Osteocyte (in vitro differentiated cells): ENCODE measurements at regions not wholly inside any gene's neighbourhood (a gene's known extent, or its start where the extent isn't known, plus 50 kb on each side); places are given as distances from the start of the nearest gene placed in this dataset.

Experiments
- DNase-seq: peaks from one replicate; pipeline ENCODE4 v3.0.0; 2021; ENCODE audit warnings: mixed read lengths; ENCODE audit not compliant: unreplicated experiment; ENCODE audit errors: extremely low spot score
- H3K27ac Mint-ChIP-seq: one replicate; pipeline ENCODE4 v1.8.0; 2021; ENCODE audit warnings: mild to moderate bottlenecking, mixed read lengths; ENCODE audit not compliant: unreplicated experiment
- H3K27me3 Mint-ChIP-seq: one replicate; pipeline ENCODE4 v1.8.0; 2021; ENCODE audit warnings: mixed read lengths; ENCODE audit not compliant: unreplicated experiment
- H3K36me3 Mint-ChIP-seq: one replicate; pipeline ENCODE4 v1.8.0; 2021; ENCODE audit warnings: mixed read lengths; ENCODE audit not compliant: unreplicated experiment
- H3K4me1 Mint-ChIP-seq: one replicate; pipeline ENCODE4 v1.8.0; 2021; ENCODE audit warnings: mixed read lengths; ENCODE audit not compliant: unreplicated experiment
- H3K4me3 Mint-ChIP-seq: one replicate; pipeline ENCODE4 v1.8.0; 2021; ENCODE audit warnings: mild to moderate bottlenecking, moderate library complexity, mixed read lengths; ENCODE audit not compliant: unreplicated experiment
- H3K9me3 Mint-ChIP-seq: one replicate; pipeline ENCODE4 v1.8.0; 2021; ENCODE audit warnings: mixed read lengths; ENCODE audit not compliant: unreplicated experiment
- CTCF ChIP-seq: fragments of 200-600 bp; sonication (generic); IDR thresholded peaks from 2 replicates; pipeline ENCODE4 v1.5.0; 2021; ENCODE audit warnings: antibody characterized with exemption, mild to moderate bottlenecking, moderate library complexity

GRCh38 chr15:46312133-46312740, 677.4 kb downstream of the SQOR start:
- Mint-ChIP-seq H3K9me3 (no peaks in the 10 kb centered on the region), H3K4me1 (no peaks in the 10 kb centered on the region), H3K27me3 (no peaks in the 10 kb centered on the region), H3K4me3 (no peak overlapping the region), H3K36me3 (no peaks in the 10 kb centered on the region), H3K27ac (no peak overlapping the region)
- DNase-seq = no peak
- peak; percentile 86 for TF ChIP-seq CTCF

GRCh38 chr15:46315434-46315833, 680.6 kb downstream of the SQOR start:
- no peaks in the 10 kb centered on the region for H3K36me3 Mint-ChIP-seq
- no peak overlapping the region for H3K27ac Mint-ChIP-seq
- no peaks in the 10 kb centered on the region for H3K9me3 Mint-ChIP-seq
- no peak for DNase-seq
- no peak overlapping the region for H3K4me3 Mint-ChIP-seq
- H3K4me1 Mint-ChIP-seq = no peaks in the 10 kb centered on the region
- TF ChIP-seq CTCF = no peak
- H3K27me3 Mint-ChIP-seq = no peaks in the 10 kb centered on the region

- no peak overlapping the region for H3K27ac Mint-ChIP-seq
- H3K9me3 Mint-ChIP-seq = no peaks in the 10 kb centered on the region
- H3K4me1 Mint-ChIP-seq = no peaks in the 10 kb centered on the region
- no peak overlapping the region for H3K4me3 Mint-ChIP-seq
- no peaks in the 10 kb centered on the region for H3K27me3 Mint-ChIP-seq
- no peak for TF ChIP-seq CTCF
- no peak for DNase-seq
- no peaks in the 10 kb centered on the region for H3K36me3 Mint-ChIP-seq
These were observed 681.2 kb downstream of the SQOR start for GRCh38 chr15:46316024-46316423.

GRCh38 chr15:46317029-46317428, 682.2 kb downstream of the SQOR start:
- no peak for DNase-seq
- H3K4me1 Mint-ChIP-seq = no peaks in the 10 kb centered on the region

GRCh38 chr15:46322753-46323152, 687.9 kb downstream of the SQOR start:
- Mint-ChIP-seq H3K4me3 (no peak overlapping the region), H3K9me3 (no peaks in the 10 kb centered on the region), H3K36me3 (no peaks in the 10 kb centered on the region), H3K4me1 (no peaks in the 10 kb centered on the region), H3K27ac (no peak overlapping the region), H3K27me3 (no peaks in the 10 kb centered on the region)
- TF ChIP-seq CTCF = no peak
- DNase-seq = no peak

More at GRCh38 chr15:46317029-46317428, 682.2 kb downstream of the SQOR start:
- no peak for TF ChIP-seq CTCF
- no peak overlapping the region for H3K27ac Mint-ChIP-seq
- no peaks in the 10 kb centered on the region for H3K36me3 Mint-ChIP-seq
- no peaks in the 10 kb centered on the region for H3K9me3 Mint-ChIP-seq
- no peak overlapping the region for H3K4me3 Mint-ChIP-seq
- no peaks in the 10 kb centered on the region for H3K27me3 Mint-ChIP-seq
